GM12891 (cell line): ENCODE measurements at regions not wholly inside any gene's neighbourhood (a gene's known extent, or its start where the extent isn't known, plus 50 kb on each side); places are given as distances from the start of the nearest gene placed in this dataset.

Experiments used
- POLR2A ChIP-seq: IDR thresholded peaks from 2 replicates; pipeline ENCODE4 v1.6.1; 2011; ENCODE audit warnings: low read depth, low read length, control low read depth
- POLR2AphosphoS5 ChIP-seq: IDR thresholded peaks from 2 replicates; pipeline ENCODE4 v1.6.1; 2011; ENCODE audit warnings: low read depth, low read length, control low read depth

DNA sequence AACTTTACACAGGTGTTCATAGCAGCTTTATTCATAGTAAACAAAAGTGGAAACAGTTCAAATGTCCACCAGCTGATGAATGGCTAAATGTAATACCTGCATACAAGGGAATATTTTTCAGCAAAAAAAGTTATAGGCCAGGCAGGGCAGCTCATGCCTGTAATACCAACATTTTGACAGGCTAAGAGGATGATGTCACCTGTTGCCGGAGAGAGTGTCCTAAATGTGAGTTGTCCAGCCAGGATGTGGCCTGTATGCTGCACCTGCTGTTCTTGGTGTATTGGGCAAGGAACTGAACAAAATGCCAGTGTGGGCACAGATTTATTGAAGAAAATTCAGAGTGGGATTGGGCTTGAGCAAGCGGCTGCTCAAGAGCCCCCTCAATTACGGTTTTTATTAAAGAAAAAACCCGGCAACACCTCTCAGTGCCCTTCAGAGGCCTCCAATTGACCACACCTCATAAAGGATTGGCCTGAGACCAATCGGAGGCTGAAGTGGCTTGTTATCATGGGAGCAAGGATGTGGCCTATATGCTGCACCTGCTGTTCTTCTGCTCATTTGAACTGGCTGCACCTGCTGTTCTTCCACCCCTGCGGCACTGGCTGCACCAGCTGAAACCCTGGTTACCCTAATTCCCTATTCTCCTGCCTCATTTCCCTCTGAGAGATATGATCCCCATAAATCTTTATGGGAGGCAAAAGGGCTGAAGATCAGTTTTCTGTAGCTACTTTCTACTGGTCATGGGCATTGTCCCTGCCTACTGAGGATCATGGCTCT lies 129.8 kb downstream of the GPCPD1 start:
- TF ChIP-seq POLR2AphosphoS5 (no peak), POLR2A (no peak)
